Activated CD4-positive, alpha-beta T cell treated with anti-CD3 and anti-CD28 coated beads, Interleukin-2, amount 10 ng/mL, durations not matched to agents 7 days and 5 days (primary cell): ENCODE measurements at regions not wholly inside any gene's neighbourhood (a gene's known extent, or its start where the extent isn't known, plus 50 kb on each side); places are given as distances from the start of the nearest gene placed in this dataset.

ENCODE experiments used
- CTCF ChIA-PET: fragments of 350-600 bp; sonication (Branson Sonifier 250); formaldehyde crosslinking; loops from one replicate; lab custom pipeline; 2021; ENCODE audit warnings: antibody characterized with exemption; lab: Charles Lee
- POLR2A ChIA-PET: fragments of 350-600 bp; sonication (Branson Sonifier 250); formaldehyde crosslinking; loops from one replicate; lab custom pipeline; 2021; ENCODE audit warnings: antibody characterized with exemption; lab: Charles Lee
- DNase-seq: peaks from one replicate; pipeline ENCODE4 v3.0.0-alpha.2; 2020
- H3K27ac Mint-ChIP-seq: one replicate; pipeline ENCODE4 v1.8.0; 2021; ENCODE audit warnings: mild to moderate bottlenecking, moderate library complexity, mixed read lengths
- H3K27me3 Mint-ChIP-seq: one replicate; pipeline ENCODE4 v1.8.0; 2021; ENCODE audit warnings: mixed read lengths
- H3K36me3 Mint-ChIP-seq: one replicate; pipeline ENCODE4 v1.8.0; 2021; ENCODE audit warnings: low read depth, mixed read lengths
- H3K4me1 Mint-ChIP-seq: one replicate; pipeline ENCODE4 v1.8.0; 2021; ENCODE audit warnings: mixed read lengths
- H3K4me3 Mint-ChIP-seq: one replicate; pipeline ENCODE4 v1.8.0; 2021; ENCODE audit warnings: mild to moderate bottlenecking, moderate library complexity, mixed read lengths
- H3K9me3 Mint-ChIP-seq: one replicate; pipeline ENCODE4 v1.8.0; 2021; ENCODE audit warnings: mixed read lengths

- no peaks in the 10 kb centered on the region for H3K4me1 Mint-ChIP-seq
- no peak overlapping the region for H3K4me3 Mint-ChIP-seq
- H3K27me3 Mint-ChIP-seq = peaks cover 13% of the 10 kb centered on the region
- H3K9me3 Mint-ChIP-seq = no peaks in the 10 kb centered on the region
- no peak for DNase-seq
- no peak overlapping the region for H3K27ac Mint-ChIP-seq
- H3K36me3 Mint-ChIP-seq = no peaks in the 10 kb centered on the region
- ChIA-PET POLR2A (no interaction called here), CTCF (no interaction called here)
These were observed 88.7 kb upstream of the KRR1 start for GRCh38 chr12:75600146-75600545.

DNA sequence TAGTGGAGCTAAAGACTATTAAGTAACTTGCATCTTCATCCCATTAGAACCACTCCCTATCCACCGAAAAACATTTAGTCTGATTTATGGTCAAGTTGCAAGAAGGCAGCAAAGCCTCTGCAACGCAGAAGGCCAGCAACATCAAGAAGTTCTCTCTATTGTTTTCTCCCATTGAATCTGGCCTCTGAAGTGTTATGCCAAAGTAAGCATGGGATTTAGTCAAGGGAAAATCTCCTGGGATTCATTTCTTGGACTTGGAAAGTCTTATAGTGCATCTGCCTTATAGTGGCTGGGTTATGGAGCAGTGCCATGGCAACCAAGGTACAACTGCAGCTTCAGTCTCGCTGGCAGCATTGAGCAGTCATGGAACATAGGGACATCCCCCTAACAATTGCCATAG, 87.7 kb upstream of the KRR1 start:
- CTCF ChIA-PET = no interaction called here
- Mint-ChIP-seq H3K9me3 (no peaks in the 10 kb centered on the region), H3K27me3 (peaks cover 18% of the 10 kb centered on the region), H3K36me3 (no peaks in the 10 kb centered on the region), H3K4me1 (no peaks in the 10 kb centered on the region), H3K27ac (no peak overlapping the region), H3K4me3 (no peak overlapping the region)
- POLR2A ChIA-PET = no interaction called here
- DNase-seq = no peak

DNA sequence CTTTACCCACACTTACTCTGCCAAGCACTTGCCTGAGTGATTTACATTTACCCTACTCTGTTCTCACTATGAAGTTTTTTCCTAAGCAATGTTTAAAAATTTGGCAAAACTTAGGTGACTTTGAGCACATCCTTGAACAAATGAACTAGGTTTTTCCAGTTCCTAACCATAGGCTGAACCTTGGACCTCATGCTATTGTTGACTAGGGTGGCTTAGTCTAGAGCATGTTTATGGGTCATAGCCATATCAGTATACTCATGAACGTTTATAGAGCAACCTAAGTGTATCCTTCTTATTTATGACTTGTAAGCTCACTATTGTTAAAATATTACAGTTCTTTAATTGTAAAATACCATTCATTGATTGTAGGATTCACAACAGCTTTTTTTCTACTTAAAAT, 85.0 kb upstream of the KRR1 start:
- no peaks in the 10 kb centered on the region for H3K4me1 Mint-ChIP-seq
- H3K4me3 Mint-ChIP-seq = no peak overlapping the region
- ChIA-PET POLR2A (no interaction called here), CTCF (no interaction called here)
- no peaks in the 10 kb centered on the region for H3K36me3 Mint-ChIP-seq
- no peak for DNase-seq
- H3K27ac Mint-ChIP-seq = no peak overlapping the region
- no peaks in the 10 kb centered on the region for H3K9me3 Mint-ChIP-seq
- H3K27me3 Mint-ChIP-seq = peaks cover 28% of the 10 kb centered on the region

GRCh38 chr12:75592638-75593335, 81.4 kb upstream of the KRR1 start:
- Mint-ChIP-seq H3K4me3 (no peak overlapping the region), H3K36me3 (no peaks in the 10 kb centered on the region), H3K27me3 (peaks cover 36% of the 10 kb centered on the region), H3K4me1 (no peaks in the 10 kb centered on the region), H3K27ac (no peak overlapping the region), H3K9me3 (peaks cover 3% of the 10 kb centered on the region)
- no peak for DNase-seq
- CTCF ChIA-PET = no interaction called here
- POLR2A ChIA-PET = no interaction called here

- H3K36me3 Mint-ChIP-seq = no peaks in the 10 kb centered on the region
- no peak overlapping the region for H3K27ac Mint-ChIP-seq
- H3K4me1 Mint-ChIP-seq = no peaks in the 10 kb centered on the region
- H3K4me3 Mint-ChIP-seq = no peak overlapping the region
- CTCF ChIA-PET = interaction anchor here (0.6 kb wide), 1 partner anchor 141 kb away, joined by 4 read pairs; no protein-coding TSS in a partner anchor
- no peak for DNase-seq
- H3K9me3 Mint-ChIP-seq = peaks cover 3% of the 10 kb centered on the region
- POLR2A ChIA-PET = no interaction called here
- H3K27me3 Mint-ChIP-seq = peaks cover 32% of the 10 kb centered on the region
These were observed 80.7 kb upstream of the KRR1 start for GRCh38 chr12:75592086-75592485.

- Mint-ChIP-seq H3K27ac (no peak overlapping the region), H3K4me1 (no peaks in the 10 kb centered on the region), H3K9me3 (peaks cover 3% of the 10 kb centered on the region), H3K27me3 (peaks cover 32% of the 10 kb centered on the region), H3K36me3 (no peaks in the 10 kb centered on the region), H3K4me3 (no peak overlapping the region)
- POLR2A ChIA-PET = no interaction called here
- CTCF ChIA-PET = interaction anchor here (0.6 kb wide), 1 partner anchor 141 kb away, joined by 4 read pairs; no protein-coding TSS in a partner anchor
- no peak for DNase-seq
These were observed 80.2 kb upstream of the KRR1 start for GRCh38 chr12:75591628-75592027.

DNA sequence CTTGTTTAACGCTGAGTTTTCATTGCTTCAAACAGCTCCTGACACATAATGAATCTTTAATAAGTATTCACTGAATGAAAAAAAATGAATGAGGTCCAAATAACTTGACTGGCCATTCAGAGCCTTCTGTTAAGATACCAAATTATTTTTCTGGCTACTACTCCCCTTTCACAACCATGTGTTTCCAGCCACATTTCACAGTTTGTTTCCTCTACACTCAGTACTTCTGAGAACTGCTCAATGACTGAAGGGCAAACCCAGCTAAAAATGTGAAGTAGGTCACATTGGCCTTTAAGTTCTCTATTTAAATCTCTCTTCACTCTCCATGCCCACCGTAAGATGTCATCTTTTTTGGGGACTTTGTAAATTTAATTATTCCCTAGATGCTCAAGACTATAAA, 78.4 kb upstream of the KRR1 start:
- CTCF ChIA-PET = no interaction called here
- no peaks in the 10 kb centered on the region for H3K4me1 Mint-ChIP-seq
- no peak overlapping the region for H3K4me3 Mint-ChIP-seq
- no peak overlapping the region for H3K27ac Mint-ChIP-seq
- DNase-seq = no peak
- POLR2A ChIA-PET = no interaction called here
- H3K36me3 Mint-ChIP-seq = no peaks in the 10 kb centered on the region
- H3K27me3 Mint-ChIP-seq = peaks cover 21% of the 10 kb centered on the region
- H3K9me3 Mint-ChIP-seq = peaks cover 3% of the 10 kb centered on the region

DNA sequence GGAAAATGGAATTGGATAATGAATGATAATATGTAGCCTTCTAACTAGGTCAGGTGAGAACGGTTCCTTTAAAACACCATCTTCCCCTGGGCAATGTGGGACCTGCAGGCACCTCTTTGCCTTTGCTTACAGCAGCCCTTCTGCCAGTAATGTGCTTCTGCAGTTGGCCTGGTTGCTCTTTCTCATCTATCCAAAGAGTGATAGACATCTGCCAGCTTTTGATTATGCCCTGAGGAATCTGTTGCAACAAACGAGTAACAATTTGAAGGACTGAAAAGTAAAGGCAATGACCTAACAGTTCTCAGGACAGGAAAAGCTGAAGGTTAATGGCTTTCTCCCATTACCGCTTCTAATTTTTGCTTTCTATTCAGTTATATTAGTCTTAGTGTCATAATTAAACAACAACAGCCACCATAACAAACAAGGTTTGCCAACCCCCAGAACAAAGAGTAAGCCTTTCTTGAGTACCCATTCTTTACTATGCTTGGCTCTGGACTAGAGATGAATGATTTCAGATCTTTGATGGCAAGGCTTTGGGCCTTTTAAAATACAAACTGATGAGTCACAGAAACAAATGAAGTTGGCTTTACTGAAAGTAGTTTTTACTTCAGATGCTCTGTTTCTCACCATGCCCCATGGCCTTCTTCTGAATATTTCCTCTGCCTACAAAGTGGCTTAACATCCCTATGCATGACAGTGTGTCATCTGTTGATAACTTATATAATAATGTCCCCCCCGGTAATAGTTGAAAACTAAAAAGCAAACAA, 76.1 kb upstream of the KRR1 start:
- ChIA-PET POLR2A (no interaction called here), CTCF (no interaction called here)
- no peak for DNase-seq
- Mint-ChIP-seq H3K4me1 (no peaks in the 10 kb centered on the region), H3K27me3 (peaks cover 8% of the 10 kb centered on the region), H3K36me3 (no peaks in the 10 kb centered on the region), H3K9me3 (peaks cover 3% of the 10 kb centered on the region), H3K27ac (no peak overlapping the region), H3K4me3 (no peak overlapping the region)

DNA sequence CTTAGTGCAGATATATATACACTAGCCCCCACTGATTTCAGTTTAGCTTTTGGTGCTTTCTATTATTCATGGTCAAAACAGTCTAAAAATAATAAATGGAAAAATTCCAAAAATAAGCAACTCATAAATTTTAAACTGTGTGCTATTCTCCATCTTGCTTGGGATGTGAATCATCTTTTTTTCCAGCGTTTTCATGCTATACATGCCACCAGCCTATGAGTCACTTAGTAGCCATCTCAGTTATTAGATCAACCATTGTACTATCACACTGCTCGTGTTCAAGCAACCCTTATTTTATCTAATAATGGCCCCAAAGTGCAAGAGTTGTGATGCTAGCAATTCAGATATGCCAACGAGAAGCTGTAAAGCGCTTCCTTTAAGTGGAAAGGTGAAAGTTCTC, 73.9 kb upstream of the KRR1 start:
- H3K27ac Mint-ChIP-seq = no peak overlapping the region
- ChIA-PET CTCF (no interaction called here), POLR2A (no interaction called here)
- no peaks in the 10 kb centered on the region for H3K36me3 Mint-ChIP-seq
- H3K4me3 Mint-ChIP-seq = no peak overlapping the region
- H3K4me1 Mint-ChIP-seq = no peaks in the 10 kb centered on the region
- H3K27me3 Mint-ChIP-seq = peaks cover 8% of the 10 kb centered on the region
- DNase-seq = no peak
- peaks cover 3% of the 10 kb centered on the region for H3K9me3 Mint-ChIP-seq

GRCh38 chr12:75583355-75583754, 71.9 kb upstream of the KRR1 start:
- Mint-ChIP-seq H3K36me3 (no peaks in the 10 kb centered on the region), H3K4me1 (no peaks in the 10 kb centered on the region), H3K4me3 (no peak overlapping the region), H3K27me3 (peaks cover 8% of the 10 kb centered on the region), H3K9me3 (no peaks in the 10 kb centered on the region), H3K27ac (no peak overlapping the region)
- CTCF ChIA-PET = no interaction called here
- POLR2A ChIA-PET = no interaction called here
- DNase-seq = no peak

- no peak overlapping the region for H3K27ac Mint-ChIP-seq
- H3K4me1 Mint-ChIP-seq = no peaks in the 10 kb centered on the region
- CTCF ChIA-PET = no interaction called here
- H3K27me3 Mint-ChIP-seq = peaks cover 8% of the 10 kb centered on the region
- no peaks in the 10 kb centered on the region for H3K9me3 Mint-ChIP-seq
- no peaks in the 10 kb centered on the region for H3K36me3 Mint-ChIP-seq
- POLR2A ChIA-PET = no interaction called here
- no peak for DNase-seq
- no peak overlapping the region for H3K4me3 Mint-ChIP-seq
These were observed 70.1 kb upstream of the KRR1 start for GRCh38 chr12:75581515-75581914.

GRCh38 chr12:75579552-75579951, 68.1 kb upstream of the KRR1 start:
- POLR2A ChIA-PET = no interaction called here
- Mint-ChIP-seq H3K36me3 (no peaks in the 10 kb centered on the region), H3K27me3 (peaks cover 13% of the 10 kb centered on the region), H3K4me1 (no peaks in the 10 kb centered on the region), H3K4me3 (no peak overlapping the region), H3K27ac (no peak overlapping the region), H3K9me3 (no peaks in the 10 kb centered on the region)
- CTCF ChIA-PET = no interaction called here
- DNase-seq = no peak

DNA sequence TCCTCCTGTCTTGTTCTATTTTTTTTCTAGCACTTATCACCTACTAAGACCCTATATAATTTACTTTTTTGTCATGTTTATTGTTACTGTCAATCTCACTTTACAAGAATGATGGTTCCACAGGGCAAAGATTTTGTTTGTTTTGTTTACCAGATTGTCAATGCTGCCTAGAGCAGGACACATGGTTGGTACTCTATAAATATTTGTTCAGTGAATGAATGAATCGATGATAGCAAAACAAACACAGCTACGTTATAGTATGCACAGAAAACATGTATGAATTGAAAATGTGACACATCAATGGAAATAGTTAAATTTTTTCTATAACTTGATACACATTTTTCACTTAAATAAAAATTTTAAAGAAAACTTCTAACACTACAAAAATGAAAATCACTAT, 67.1 kb upstream of the KRR1 start:
- ChIA-PET CTCF (interaction anchor here (0.6 kb wide), 1 partner anchor 230 kb away, joined by 3 read pairs; no protein-coding TSS in a partner anchor), POLR2A (no interaction called here)
- no peak overlapping the region for H3K4me3 Mint-ChIP-seq

More for the DNA sequence above, 67.1 kb upstream of the KRR1 start:
- H3K27ac Mint-ChIP-seq = no peak overlapping the region
- H3K27me3 Mint-ChIP-seq = peaks cover 13% of the 10 kb centered on the region
- H3K4me1 Mint-ChIP-seq = no peaks in the 10 kb centered on the region
- H3K9me3 Mint-ChIP-seq = no peaks in the 10 kb centered on the region
- H3K36me3 Mint-ChIP-seq = no peaks in the 10 kb centered on the region
- DNase-seq = no peak
